ENCODE measurements at regions not wholly inside any gene's neighbourhood (a gene's known extent, or its start where the extent isn't known, plus 50 kb on each side); places are given as distances from the start of the nearest gene placed in this dataset.

GRCh38 chr3:104646196-104646595 is 720.5 kb upstream of the ALCAM start:
- H3K4me3 Mint-ChIP-seq, result no peak overlapping the region
- ATAC-seq (no peak), DNase-seq (no peak)
- H3K27ac Mint-ChIP-seq, result no peak overlapping the region
- no peaks in the 10 kb centered on the region for H3K9me3 Mint-ChIP-seq (ENCODE audit: insufficient read depth)
- POLR2A ChIA-PET, result no interaction called here
- H3K27me3 Mint-ChIP-seq (ENCODE audit: low read depth), result no peaks in the 10 kb centered on the region
- no peaks in the 10 kb centered on the region for H3K36me3 Mint-ChIP-seq (ENCODE audit: low read depth)
- CTCF ChIA-PET, result interaction anchor here (0.7 kb wide), 1 partner anchor 31 kb away, joined by 3 read pairs; no protein-coding TSS in a partner anchor
- no peaks in the 10 kb centered on the region for H3K4me1 Mint-ChIP-seq (ENCODE audit: low read depth)

GRCh38 chr3:104648823-104649222 is 717.9 kb upstream of the ALCAM start:
- ChIA-PET CTCF (no interaction called here), POLR2A (no interaction called here)
- no peaks in the 10 kb centered on the region for H3K9me3 Mint-ChIP-seq (ENCODE audit: insufficient read depth)
- DNase-seq (no peak), ATAC-seq (no peak)
- H3K4me1 Mint-ChIP-seq (ENCODE audit: low read depth), result no peaks in the 10 kb centered on the region
- H3K27ac Mint-ChIP-seq, result no peak overlapping the region
- H3K27me3 Mint-ChIP-seq (ENCODE audit: low read depth), result no peaks in the 10 kb centered on the region
- no peaks in the 10 kb centered on the region for H3K36me3 Mint-ChIP-seq (ENCODE audit: low read depth)
- no peak overlapping the region for H3K4me3 Mint-ChIP-seq

- no peak for ATAC-seq
- no peaks in the 10 kb centered on the region for H3K27me3 Mint-ChIP-seq (ENCODE audit: low read depth)
- CTCF ChIA-PET, result no interaction called here
Measured at GRCh38 chr3:104669083-104669482, 697.6 kb upstream of the ALCAM start.

GRCh38 chr3:104672331-104672730 is 694.4 kb upstream of the ALCAM start:
- POLR2A ChIA-PET, result no interaction called here
- CTCF ChIA-PET, result no interaction called here
- Mint-ChIP-seq H3K4me3 (no peak overlapping the region), H3K4me1 (ENCODE audit: low read depth) (no peaks in the 10 kb centered on the region), H3K27ac (no peak overlapping the region), H3K36me3 (ENCODE audit: low read depth) (no peaks in the 10 kb centered on the region), H3K27me3 (ENCODE audit: low read depth) (no peaks in the 10 kb centered on the region), H3K9me3 (ENCODE audit: insufficient read depth) (no peaks in the 10 kb centered on the region)
- DNase-seq (no peak), ATAC-seq (no peak)

More at GRCh38 chr3:104669083-104669482, 697.6 kb upstream of the ALCAM start:
- no peaks in the 10 kb centered on the region for H3K9me3 Mint-ChIP-seq (ENCODE audit: insufficient read depth)
- no peak overlapping the region for H3K4me3 Mint-ChIP-seq
- H3K4me1 Mint-ChIP-seq (ENCODE audit: low read depth), result no peaks in the 10 kb centered on the region
- H3K27ac Mint-ChIP-seq, result no peak overlapping the region
- POLR2A ChIA-PET, result no interaction called here
- no peak for DNase-seq
- no peaks in the 10 kb centered on the region for H3K36me3 Mint-ChIP-seq (ENCODE audit: low read depth)

- Mint-ChIP-seq H3K4me3 (no peak overlapping the region), H3K27me3 (ENCODE audit: low read depth) (no peaks in the 10 kb centered on the region), H3K9me3 (ENCODE audit: insufficient read depth) (no peaks in the 10 kb centered on the region), H3K27ac (no peak overlapping the region), H3K36me3 (ENCODE audit: low read depth) (no peaks in the 10 kb centered on the region), H3K4me1 (ENCODE audit: low read depth) (no peaks in the 10 kb centered on the region)
- DNase-seq (no peak), ATAC-seq (no peak)
- ChIA-PET CTCF (no interaction called here), POLR2A (no interaction called here)
Measured at GRCh38 chr3:104673981-104674380, 692.7 kb upstream of the ALCAM start.

GRCh38 chr3:104676241-104676640 is 690.5 kb upstream of the ALCAM start:
- DNase-seq (no peak), ATAC-seq (no peak)
- no peak overlapping the region for H3K4me3 Mint-ChIP-seq
- H3K27me3 Mint-ChIP-seq (ENCODE audit: low read depth), result no peaks in the 10 kb centered on the region
- POLR2A ChIA-PET, result no interaction called here
- no peaks in the 10 kb centered on the region for H3K9me3 Mint-ChIP-seq (ENCODE audit: insufficient read depth)
- CTCF ChIA-PET, result no interaction called here
- H3K27ac Mint-ChIP-seq, result no peak overlapping the region
- H3K36me3 Mint-ChIP-seq (ENCODE audit: low read depth), result no peaks in the 10 kb centered on the region
- no peaks in the 10 kb centered on the region for H3K4me1 Mint-ChIP-seq (ENCODE audit: low read depth)

GRCh38 chr3:104677932-104678331 is 688.8 kb upstream of the ALCAM start:
- no peaks in the 10 kb centered on the region for H3K9me3 Mint-ChIP-seq (ENCODE audit: insufficient read depth)
- CTCF ChIA-PET, result no interaction called here
- POLR2A ChIA-PET, result no interaction called here

GRCh38 chr3:104685492-104685891 is 681.2 kb upstream of the ALCAM start:
- DNase-seq (no peak), ATAC-seq (no peak)
- ChIA-PET CTCF (no interaction called here), POLR2A (no interaction called here)
- no peaks in the 10 kb centered on the region for H3K9me3 Mint-ChIP-seq (ENCODE audit: insufficient read depth)
- no peak overlapping the region for H3K27ac Mint-ChIP-seq
- no peaks in the 10 kb centered on the region for H3K27me3 Mint-ChIP-seq (ENCODE audit: low read depth)
- no peak overlapping the region for H3K4me3 Mint-ChIP-seq
- no peaks in the 10 kb centered on the region for H3K4me1 Mint-ChIP-seq (ENCODE audit: low read depth)
- no peaks in the 10 kb centered on the region for H3K36me3 Mint-ChIP-seq (ENCODE audit: low read depth)

More at GRCh38 chr3:104677932-104678331, 688.8 kb upstream of the ALCAM start:
- Mint-ChIP-seq H3K36me3 (ENCODE audit: low read depth) (no peaks in the 10 kb centered on the region), H3K27me3 (ENCODE audit: low read depth) (no peaks in the 10 kb centered on the region), H3K4me1 (ENCODE audit: low read depth) (no peaks in the 10 kb centered on the region), H3K27ac (no peak overlapping the region), H3K4me3 (no peak overlapping the region)
- ATAC-seq (no peak), DNase-seq (no peak)

- Mint-ChIP-seq H3K4me3 (no peak overlapping the region), H3K27ac (no peak overlapping the region), H3K36me3 (ENCODE audit: low read depth) (no peaks in the 10 kb centered on the region), H3K4me1 (ENCODE audit: low read depth) (no peaks in the 10 kb centered on the region), H3K27me3 (ENCODE audit: low read depth) (no peaks in the 10 kb centered on the region), H3K9me3 (ENCODE audit: insufficient read depth) (no peaks in the 10 kb centered on the region)
- ChIA-PET CTCF (no interaction called here), POLR2A (no interaction called here)
- ATAC-seq, result no peak
- no peak for DNase-seq
Measured at GRCh38 chr3:104687362-104687761, 679.3 kb upstream of the ALCAM start.

GRCh38 chr3:104696470-104696869 is 670.2 kb upstream of the ALCAM start:
- no peaks in the 10 kb centered on the region for H3K36me3 Mint-ChIP-seq (ENCODE audit: low read depth)
- ChIA-PET POLR2A (no interaction called here), CTCF (no interaction called here)
- ATAC-seq (no peak), DNase-seq (no peak)
- H3K9me3 Mint-ChIP-seq (ENCODE audit: insufficient read depth), result peaks cover 8% of the 10 kb centered on the region
- no peak overlapping the region for H3K4me3 Mint-ChIP-seq
- no peaks in the 10 kb centered on the region for H3K4me1 Mint-ChIP-seq (ENCODE audit: low read depth)
- H3K27me3 Mint-ChIP-seq (ENCODE audit: low read depth), result no peaks in the 10 kb centered on the region
- no peak overlapping the region for H3K27ac Mint-ChIP-seq

GRCh38 chr3:104711406-104711805 is 655.3 kb upstream of the ALCAM start:
- no peak for ATAC-seq
- DNase-seq, result no peak
- H3K27ac Mint-ChIP-seq, result no peak overlapping the region
- no peaks in the 10 kb centered on the region for H3K27me3 Mint-ChIP-seq (ENCODE audit: low read depth)
- H3K9me3 Mint-ChIP-seq (ENCODE audit: insufficient read depth), result no peaks in the 10 kb centered on the region
- H3K4me1 Mint-ChIP-seq (ENCODE audit: low read depth), result no peaks in the 10 kb centered on the region
- ChIA-PET CTCF (no interaction called here), POLR2A (no interaction called here)
- H3K4me3 Mint-ChIP-seq, result no peak overlapping the region
- no peaks in the 10 kb centered on the region for H3K36me3 Mint-ChIP-seq (ENCODE audit: low read depth)

- POLR2A ChIA-PET, result no interaction called here
- no peak for DNase-seq
- no peak overlapping the region for H3K27ac Mint-ChIP-seq
- no peak for ATAC-seq
- no peaks in the 10 kb centered on the region for H3K36me3 Mint-ChIP-seq (ENCODE audit: low read depth)
- CTCF ChIA-PET, result no interaction called here
- no peaks in the 10 kb centered on the region for H3K4me1 Mint-ChIP-seq (ENCODE audit: low read depth)
- H3K9me3 Mint-ChIP-seq (ENCODE audit: insufficient read depth), result no peaks in the 10 kb centered on the region
- no peak overlapping the region for H3K4me3 Mint-ChIP-seq
- no peaks in the 10 kb centered on the region for H3K27me3 Mint-ChIP-seq (ENCODE audit: low read depth)
Measured at GRCh38 chr3:104715972-104716371, 650.7 kb upstream of the ALCAM start.

GRCh38 chr3:104717828-104718196 is 648.9 kb upstream of the ALCAM start:
- CTCF ChIA-PET, result no interaction called here
- no peak for DNase-seq

More at GRCh38 chr3:104717828-104718196, 648.9 kb upstream of the ALCAM start:
- POLR2A ChIA-PET, result no interaction called here
- no peaks in the 10 kb centered on the region for H3K9me3 Mint-ChIP-seq (ENCODE audit: insufficient read depth)
- ATAC-seq, result no peak
- H3K36me3 Mint-ChIP-seq (ENCODE audit: low read depth), result no peaks in the 10 kb centered on the region
- H3K27me3 Mint-ChIP-seq (ENCODE audit: low read depth), result no peaks in the 10 kb centered on the region
- H3K4me3 Mint-ChIP-seq, result no peak overlapping the region
- no peak overlapping the region for H3K27ac Mint-ChIP-seq
- no peaks in the 10 kb centered on the region for H3K4me1 Mint-ChIP-seq (ENCODE audit: low read depth)
